PC-3 (cell line): ENCODE measurements at regions not wholly inside any gene's neighbourhood (a gene's known extent, or its start where the extent isn't known, plus 50 kb on each side); places are given as distances from the start of the nearest gene placed in this dataset.
"Not testable (repeated sequence)": the region's sequence is repeated elsewhere in the genome, so short reads cannot be mapped to it uniquely, and the experiment has no call there.

Experiments used
- ATAC-seq: fragments of 200-7000 bp; cut with Tn5 transposase; 2 replicates; pipeline ENCODE4 v1.9.1; 2020; ENCODE audit warnings: mild to moderate bottlenecking, moderate library complexity
- BruUV-seq: library from RNA; stranded (reverse); fragments of 400-500 nt; replicated peaks from 2 replicates; lab custom pipeline; 2021; lab: Mats Ljungman, UMichigan
- CTCF ChIA-PET: fragments of 300-600 bp; sonication (Branson Sonifier 250); formaldehyde crosslinking; loops from one replicate; lab custom pipeline; 2022; ENCODE audit warnings: antibody characterized with exemption; lab: Charles Lee
- POLR2A ChIA-PET: fragments of 300-600 bp; sonication (Branson Sonifier 250); formaldehyde crosslinking; loops from one replicate; lab custom pipeline; 2022; ENCODE audit warnings: antibody characterized with exemption; ENCODE audit not compliant: unreplicated experiment; lab: Charles Lee
- DNase-seq: peaks from one replicate; pipeline ENCODE4 v3.0.0-alpha.2; 2015
- H2AFZ ChIP-seq: fragments of 300-600 bp; sonication (generic); 2 replicates; pipeline ENCODE4 v1.6.0; 2016; ENCODE audit warnings: antibody characterized with exemption, low read length
- H3F3A ChIP-seq: fragments of 300-600 bp; sonication (generic); one replicate; pipeline ENCODE4 v1.6.0; 2017; ENCODE audit warnings: antibody characterized with exemption, low read length, control low read depth, mild to moderate bottlenecking; ENCODE audit not compliant: unreplicated experiment
- H3K27ac ChIP-seq: fragments of 300-600 bp; sonication (generic); 2 replicates; pipeline ENCODE4 v1.5.1; 2016; ENCODE audit warnings: mild to moderate bottlenecking, low read length
- H3K27me3 ChIP-seq: fragments of 300-600 bp; sonication (generic); 2 replicates; pipeline ENCODE4 v1.6.1; 2016; ENCODE audit warnings: low read length, mixed read lengths
- H3K36me3 ChIP-seq: fragments of 300-600 bp; sonication (generic); 2 replicates; pipeline ENCODE4 v1.6.1; 2016; ENCODE audit warnings: low read depth, mixed run types, low read length, mixed read lengths
- H3K4me1 ChIP-seq: fragments of 300-600 bp; sonication (generic); 2 replicates; pipeline ENCODE4 v1.5.1; 2016; ENCODE audit warnings: low read length; ENCODE audit not compliant: insufficient read depth
- H3K4me2 ChIP-seq: fragments of 300-600 bp; sonication (generic); 2 replicates; pipeline ENCODE4 v1.6.0; 2016; ENCODE audit warnings: low read length
- H3K4me3 ChIP-seq: fragments of 300-600 bp; sonication (generic); 2 replicates; pipeline ENCODE4 v1.5.1; 2016; ENCODE audit warnings: mild to moderate bottlenecking, low read length, mixed read lengths
- H3K79me2 ChIP-seq: fragments of 300-600 bp; sonication (generic); 2 replicates; pipeline ENCODE4 v1.6.1; 2017; ENCODE audit warnings: low read length, mixed read lengths
- H3K9ac ChIP-seq: fragments of 300-600 bp; sonication (generic); 2 replicates; pipeline ENCODE4 v1.6.0; 2016; ENCODE audit warnings: mild to moderate bottlenecking, low read length
- H3K9me2 ChIP-seq: fragments of 300-600 bp; sonication (generic); replicated peaks from 2 replicates; pipeline ENCODE4 v1.6.1; 2016; ENCODE audit warnings: mixed run types, low read length, mixed read lengths
- H3K9me3 ChIP-seq: fragments of 300-600 bp; sonication (generic); 2 replicates; pipeline ENCODE4 v1.6.1; 2016; ENCODE audit warnings: low read length, mixed read lengths
- H4K20me1 ChIP-seq: fragments of 300-600 bp; sonication (generic); 2 replicates; pipeline ENCODE4 v1.6.1; 2016; ENCODE audit warnings: low read length, mixed read lengths
- CTCF ChIP-seq: fragments of 300-600 bp; sonication (generic); conservative IDR thresholded peaks from 2 replicates; pipeline ENCODE4 v1.5.1; 2017; ENCODE audit warnings: antibody characterized with exemption, low read depth, mild to moderate bottlenecking, low read length
- EZH2 ChIP-seq: fragments of 300-600 bp; sonication (generic); IDR thresholded peaks from one replicate; pipeline ENCODE4 v1.6.1; 2017; ENCODE audit warnings: antibody characterized with exemption, mild to moderate bottlenecking, low read length; ENCODE audit not compliant: unreplicated experiment
- EZH2phosphoT487 ChIP-seq: fragments of 300-600 bp; sonication (generic); IDR thresholded peaks from 2 replicates; pipeline ENCODE4 v1.6.1; 2018; ENCODE audit warnings: mild to moderate bottlenecking, antibody characterized with exemption, low read length, borderline replicate concordance
- intact Hi-C: fragments of 100-400 bp; cut with micrococcal nuclease; formaldehyde crosslinking; loops from 2 replicates; pipeline ENCODE4 v1.9.0; 2023

- Histone ChIP-seq H4K20me1 (no peaks in the 10 kb centered on the region), H3K9ac (no peak overlapping the region), H3K4me3 (no peak overlapping the region), H3F3A (no peaks in the 10 kb centered on the region), H3K4me2 (no peak overlapping the region), H3K27ac (no peak overlapping the region), H3K4me1 (no peaks in the 10 kb centered on the region), H3K79me2 (no peaks in the 10 kb centered on the region), H2AFZ (no peak overlapping the region), H3K36me3 (no peaks in the 10 kb centered on the region), H3K9me3 (peaks cover 4% of the 10 kb centered on the region; the same call in 1 of the 2 replicates), H3K9me2 (no peaks in the 10 kb centered on the region), H3K27me3 (no peaks in the 10 kb centered on the region)
- ATAC-seq (no peak), DNase-seq (no peak)
- CTCF ChIA-PET = no interaction called here
- POLR2A ChIA-PET = no interaction called here
- intact Hi-C loops = no loop called here
- no peak for TF ChIP-seq EZH2phosphoT487
- TF ChIP-seq EZH2 = no peak
- no peak for TF ChIP-seq CTCF
- no TSS peak for BruUV-seq
Observed at GRCh38 chr6:164744301-164744700, 565.1 kb downstream of the C6orf118 start.

GRCh38 chr6:164741938-164742451, 567.4 kb downstream of the C6orf118 start:
- CTCF ChIA-PET = no interaction called here
- no peaks in the 10 kb centered on the region for H3K36me3 ChIP-seq
- BruUV-seq = no TSS peak
- TF ChIP-seq EZH2 = no peak
- TF ChIP-seq EZH2phosphoT487 = no peak
- TF ChIP-seq CTCF = no peak
- no peaks in the 10 kb centered on the region for H3F3A ChIP-seq
- no peaks in the 10 kb centered on the region for H3K27me3 ChIP-seq
- H3K79me2 ChIP-seq = no peaks in the 10 kb centered on the region
- no peak overlapping the region for H3K9ac ChIP-seq
- H2AFZ ChIP-seq = no peak overlapping the region
- no peaks in the 10 kb centered on the region for H3K4me1 ChIP-seq
- H3K4me2 ChIP-seq = no peak overlapping the region
- no peaks in the 10 kb centered on the region for H3K9me2 ChIP-seq
- ATAC-seq (no peak), DNase-seq (no peak)
- no peaks in the 10 kb centered on the region for H4K20me1 ChIP-seq
- H3K27ac ChIP-seq = no peak overlapping the region
- H3K9me3 ChIP-seq = peaks cover 4% of the 10 kb centered on the region; the same call in 1 of the 2 replicates
- POLR2A ChIA-PET = no interaction called here
- intact Hi-C loops = no loop called here
- no peak overlapping the region for H3K4me3 ChIP-seq

- H3K9me3 ChIP-seq, H3K4me3 ChIP-seq, CTCF ChIA-PET, H3K4me1 ChIP-seq, ATAC-seq, H3K9ac ChIP-seq, H2AFZ ChIP-seq, H3F3A ChIP-seq, DNase-seq, H3K27me3 ChIP-seq, BruUV-seq, H3K4me2 ChIP-seq, H3K79me2 ChIP-seq, H4K20me1 ChIP-seq, H3K27ac ChIP-seq, POLR2A ChIA-PET, H3K9me2 ChIP-seq, H3K36me3 ChIP-seq, intact Hi-C loops: not testable (repeated sequence)
Observed at GRCh38 chr6:164736090-164736489, 573.3 kb downstream of the C6orf118 start.
